ENCODE measurements at regions not wholly inside any gene's neighbourhood (a gene's known extent, or its start where the extent isn't known, plus 50 kb on each side); places are given as distances from the start of the nearest gene placed in this dataset.

- Histone ChIP-seq H3K9me3 (no peaks in the 10 kb centered on the region), H3K4me1 (no peaks in the 10 kb centered on the region), H3K4me3 (no peak overlapping the region), H3K27me3 (no peaks in the 10 kb centered on the region), H3K36me3 (no peaks in the 10 kb centered on the region), H3K27ac (no peak overlapping the region)
- TF ChIP-seq CTCF (IDR thresholded peaks at IDR 0.05): no peak
- intact Hi-C loops (cut with DNase I): no loop called here
- DNase-seq (ENCODE audit: low spot score in 2 of 2): no peak
Measured at GRCh38 chr1:65725064-65725463, 67.6 kb upstream of the PDE4B start.

GRCh38 chr1:65728504-65728903 is 64.2 kb upstream of the PDE4B start:
- Histone ChIP-seq H3K36me3 (no peaks in the 10 kb centered on the region), H3K27me3 (no peaks in the 10 kb centered on the region), H3K4me3 (no peak overlapping the region), H3K27ac (no peak overlapping the region), H3K9me3 (no peaks in the 10 kb centered on the region), H3K4me1 (no peaks in the 10 kb centered on the region)
- DNase-seq (ENCODE audit: low spot score in 2 of 2): no peak
- intact Hi-C loops (cut with DNase I): no loop called here
- TF ChIP-seq CTCF (IDR thresholded peaks at IDR 0.05): no peak

- intact Hi-C loops (cut with DNase I): no loop called here
- TF ChIP-seq CTCF (IDR thresholded peaks at IDR 0.05): no peak
Measured at GRCh38 chr1:65729259-65729658, 63.4 kb upstream of the PDE4B start.

GRCh38 chr1:65734979-65735378 is 57.7 kb upstream of the PDE4B start:
- DNase-seq (ENCODE audit: low spot score in 2 of 2): no peak
- no peaks in the 10 kb centered on the region for H3K4me1 ChIP-seq
- H3K4me3 ChIP-seq: no peak overlapping the region
- intact Hi-C loops (cut with DNase I): no loop called here
- TF ChIP-seq CTCF (IDR thresholded peaks at IDR 0.05): no peak
- H3K36me3 ChIP-seq: no peaks in the 10 kb centered on the region
- H3K27me3 ChIP-seq: no peaks in the 10 kb centered on the region
- no peaks in the 10 kb centered on the region for H3K9me3 ChIP-seq
- no peak overlapping the region for H3K27ac ChIP-seq

More at GRCh38 chr1:65729259-65729658, 63.4 kb upstream of the PDE4B start:
- no peaks in the 10 kb centered on the region for H3K36me3 ChIP-seq
- DNase-seq (ENCODE audit: low spot score in 2 of 2): no peak
- no peaks in the 10 kb centered on the region for H3K27me3 ChIP-seq
- H3K4me3 ChIP-seq: no peak overlapping the region
- H3K27ac ChIP-seq: no peak overlapping the region
- no peaks in the 10 kb centered on the region for H3K4me1 ChIP-seq
- no peaks in the 10 kb centered on the region for H3K9me3 ChIP-seq

GRCh38 chr1:65741993-65742392 is 50.7 kb upstream of the PDE4B start:
- no peak for TF ChIP-seq CTCF (IDR thresholded peaks at IDR 0.05)
- Histone ChIP-seq H3K27ac (no peak overlapping the region), H3K27me3 (no peaks in the 10 kb centered on the region), H3K4me3 (no peak overlapping the region), H3K36me3 (no peaks in the 10 kb centered on the region), H3K4me1 (no peaks in the 10 kb centered on the region), H3K9me3 (no peaks in the 10 kb centered on the region)
- intact Hi-C loops (cut with DNase I): no loop called here
- DNase-seq (ENCODE audit: low spot score in 2 of 2): no peak
